GM12878 (cell line): ENCODE measurements at regions not wholly inside any gene's neighbourhood (a gene's known extent, or its start where the extent isn't known, plus 50 kb on each side); places are given as distances from the start of the nearest gene placed in this dataset.

Source experiments
- ATAC-seq: fragments of 200-7000 bp; cut with Tn5 transposase; 3 replicates; pipeline ENCODE4 v1.9.1; 2020; ENCODE audit warnings: mild to moderate bottlenecking, moderate library complexity
- BruUV-seq: library from RNA; stranded (reverse); fragments of 400-500 nt; replicated peaks from 2 replicates; lab custom pipeline; 2021; lab: Mats Ljungman, UMichigan
- CTCF ChIA-PET: fragments of 300-600 bp; sonication (Branson Sonifier 250); formaldehyde crosslinking; extraction: SDS; loops from one replicate; lab custom pipeline; 2021; ENCODE audit warnings: inconsistent platforms; lab: Yijun Ruan, JAX
- POLR2A ChIA-PET: fragments of 350-600 bp; formaldehyde crosslinking; extraction: SDS; loops from one replicate; lab custom pipeline; 2021; ENCODE audit warnings: inconsistent platforms; lab: Charles Lee
- RAD21 ChIA-PET: fragments of 300-600 bp; sonication (Branson Sonifier 250); formaldehyde crosslinking; loops from one replicate; lab custom pipeline; 2023; ENCODE audit warnings: antibody characterized with exemption; ENCODE audit not compliant: unreplicated experiment; lab: Charles Lee
- SMC1A ChIA-PET: fragments of 300-600 bp; sonication (Branson Sonifier 250); formaldehyde crosslinking; loops from one replicate; lab custom pipeline; 2023; ENCODE audit not compliant: unreplicated experiment, uncharacterized antibody; lab: Charles Lee
- DNase-seq: peaks from one replicate; pipeline ENCODE4 v3.0.0-alpha.2; 2011; ENCODE audit warnings: low read depth, low spot score
- FAIRE-seq: peaks from 3 replicates; lab custom pipeline; 2011; peaks lifted over from hg19 to GRCh38; lab: Jason Lieb, UNC
- H2AFZ ChIP-seq: 2 replicates; pipeline ENCODE4 v1.6.0; 2011; ENCODE audit warnings: low read depth, low read length, control low read depth; ENCODE audit not compliant: control insufficient read depth
- H3K27ac ChIP-seq: 2 replicates; pipeline ENCODE4 v1.5.1; 2011; ENCODE audit warnings: control low read depth; ENCODE audit not compliant: control insufficient read depth, insufficient read depth
- H3K27me3 ChIP-seq, 2 experiments: replicated peaks in 1 of 2; 2 replicates each; pipeline versions ENCODE4 v1.6.0 to v1.6.1; 2011; ENCODE audit warnings: low read length in 1 of 2; ENCODE audit not compliant: control insufficient read depth in 2 of 2, insufficient read depth in 2 of 2
- H3K36me3 ChIP-seq, 2 experiments: 2 replicates each; pipeline ENCODE4 v1.5.1; 2011; ENCODE audit warnings: low read length in 1 of 2; ENCODE audit not compliant: control insufficient read depth in 2 of 2, insufficient read depth in 2 of 2
- H3K4me1 ChIP-seq: 2 replicates; pipeline ENCODE4 v1.6.1; 2011; ENCODE audit warnings: mild to moderate bottlenecking, low read length, moderate library complexity, mixed read lengths; ENCODE audit not compliant: control insufficient read depth, insufficient read depth
- H3K4me2 ChIP-seq: 2 replicates; pipeline ENCODE4 v1.6.0; 2011; ENCODE audit warnings: control low read depth; ENCODE audit not compliant: control insufficient read depth, insufficient read depth
- H3K4me3 ChIP-seq: fragments of 200-600 bp; sonication (generic); 2 replicates; pipeline ENCODE4 v1.5.1; 2016
- H3K79me2 ChIP-seq: 2 replicates; pipeline ENCODE4 v1.6.0; 2011; ENCODE audit warnings: low read length; ENCODE audit not compliant: control insufficient read depth, insufficient read depth
- H3K9ac ChIP-seq: 2 replicates; pipeline ENCODE4 v1.8.0; 2011; ENCODE audit warnings: low read length, control low read depth, mixed read lengths; ENCODE audit not compliant: control insufficient read depth, insufficient read depth
- H3K9me3 ChIP-seq: replicated peaks from 3 replicates; pipeline ENCODE4 v1.5.1; 2011; ENCODE audit warnings: mild to moderate bottlenecking, low read length; ENCODE audit not compliant: control insufficient read depth, insufficient read depth
- H4K20me1 ChIP-seq: 2 replicates; pipeline ENCODE4 v1.6.0; 2011; ENCODE audit not compliant: control insufficient read depth, insufficient read depth
- HDAC6 ChIP-seq: fragments of 200-600 bp; sonication (generic); IDR thresholded peaks from one replicate; pipeline ENCODE4 v1.8.0; 2017; ENCODE audit warnings: antibody characterized with exemption; ENCODE audit not compliant: unreplicated experiment
- IRF5 ChIP-seq: fragments of 450-650 bp; IDR thresholded peaks from 2 replicates; pipeline ENCODE4 v1.6.1; 2017; ENCODE audit warnings: borderline replicate concordance
- JUND ChIP-seq: IDR thresholded peaks from 2 replicates; pipeline ENCODE4 v1.6.1; 2012; ENCODE audit warnings: low read depth, mild to moderate bottlenecking, low read length, improper control_type of control experiment, moderate library complexity
- LARP7 ChIP-seq: fragments of 450-650 bp; IDR thresholded peaks from 2 replicates; pipeline ENCODE4 v1.6.1; 2017; ENCODE audit warnings: mild to moderate bottlenecking
- NR2C2 ChIP-seq: IDR thresholded peaks from 2 replicates; pipeline ENCODE4 v1.6.1; 2011; ENCODE audit warnings: borderline replicate concordance, low read depth; ENCODE audit not compliant: control insufficient read depth, insufficient read length
- SPI1 ChIP-seq: IDR thresholded peaks from 2 replicates; pipeline ENCODE4 v1.6.1; 2011; ENCODE audit warnings: low read depth, mild to moderate bottlenecking, low read length, moderate library complexity, borderline replicate concordance; ENCODE audit not compliant: insufficient read depth
- ZNF207 ChIP-seq: fragments of 450-650 bp; IDR thresholded peaks from 2 replicates; pipeline ENCODE4 v1.6.1; 2014; ENCODE audit warnings: antibody characterized with exemption, mild to moderate bottlenecking, borderline replicate concordance
- in situ Hi-C: fragments of 300-500 bp; cut with MboI; formaldehyde crosslinking; loops from 9 replicates; pipeline ENCODE4 v1.14.3; 2018; ENCODE audit warnings: mixed read lengths
- intact Hi-C: fragments of 100-400 bp; cut with micrococcal nuclease; formaldehyde crosslinking; loops from one replicate; pipeline ENCODE4 v1.14.2; 2022; ENCODE audit not compliant: unreplicated experiment
- TF ChIP-seq, protein P1 (sequence below): fragments of 450-650 bp; formaldehyde crosslinking; IDR thresholded peaks from 2 replicates; pipeline ENCODE4 v1.4.0; 2020; ENCODE audit warnings: mild to moderate bottlenecking, moderate library complexity
- TF ChIP-seq, protein P2 (sequence below): IDR thresholded peaks from 2 replicates; pipeline ENCODE4 v1.6.1; 2012; ENCODE audit warnings: low read depth, low read length, improper control_type of control experiment
- TF ChIP-seq, protein P3 (sequence below): fragments of 450-650 bp; IDR thresholded peaks from 2 replicates; pipeline ENCODE4 v1.6.1; 2014; ENCODE audit warnings: mild to moderate bottlenecking

GRCh38 chr13:99803141-99803540, 168.4 kb downstream of the ZIC5 start (continued):
- TF ChIP-seq IRF5 (no peak), NR2C2 (no peak)
- TF ChIP-seq, protein P1, sequence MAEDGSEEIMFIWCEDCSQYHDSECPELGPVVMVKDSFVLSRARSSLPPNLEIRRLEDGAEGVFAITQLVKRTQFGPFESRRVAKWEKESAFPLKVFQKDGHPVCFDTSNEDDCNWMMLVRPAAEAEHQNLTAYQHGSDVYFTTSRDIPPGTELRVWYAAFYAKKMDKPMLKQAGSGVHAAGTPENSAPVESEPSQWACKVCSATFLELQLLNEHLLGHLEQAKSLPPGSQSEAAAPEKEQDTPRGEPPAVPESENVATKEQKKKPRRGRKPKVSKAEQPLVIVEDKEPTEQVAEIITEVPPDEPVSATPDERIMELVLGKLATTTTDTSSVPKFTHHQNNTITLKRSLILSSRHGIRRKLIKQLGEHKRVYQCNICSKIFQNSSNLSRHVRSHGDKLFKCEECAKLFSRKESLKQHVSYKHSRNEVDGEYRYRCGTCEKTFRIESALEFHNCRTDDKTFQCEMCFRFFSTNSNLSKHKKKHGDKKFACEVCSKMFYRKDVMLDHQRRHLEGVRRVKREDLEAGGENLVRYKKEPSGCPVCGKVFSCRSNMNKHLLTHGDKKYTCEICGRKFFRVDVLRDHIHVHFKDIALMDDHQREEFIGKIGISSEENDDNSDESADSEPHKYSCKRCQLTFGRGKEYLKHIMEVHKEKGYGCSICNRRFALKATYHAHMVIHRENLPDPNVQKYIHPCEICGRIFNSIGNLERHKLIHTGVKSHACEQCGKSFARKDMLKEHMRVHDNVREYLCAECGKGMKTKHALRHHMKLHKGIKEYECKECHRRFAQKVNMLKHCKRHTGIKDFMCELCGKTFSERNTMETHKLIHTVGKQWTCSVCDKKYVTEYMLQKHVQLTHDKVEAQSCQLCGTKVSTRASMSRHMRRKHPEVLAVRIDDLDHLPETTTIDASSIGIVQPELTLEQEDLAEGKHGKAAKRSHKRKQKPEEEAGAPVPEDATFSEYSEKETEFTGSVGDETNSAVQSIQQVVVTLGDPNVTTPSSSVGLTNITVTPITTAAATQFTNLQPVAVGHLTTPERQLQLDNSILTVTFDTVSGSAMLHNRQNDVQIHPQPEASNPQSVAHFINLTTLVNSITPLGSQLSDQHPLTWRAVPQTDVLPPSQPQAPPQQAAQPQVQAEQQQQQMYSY (CRISPR knock-in tag) = no peak

DNA sequence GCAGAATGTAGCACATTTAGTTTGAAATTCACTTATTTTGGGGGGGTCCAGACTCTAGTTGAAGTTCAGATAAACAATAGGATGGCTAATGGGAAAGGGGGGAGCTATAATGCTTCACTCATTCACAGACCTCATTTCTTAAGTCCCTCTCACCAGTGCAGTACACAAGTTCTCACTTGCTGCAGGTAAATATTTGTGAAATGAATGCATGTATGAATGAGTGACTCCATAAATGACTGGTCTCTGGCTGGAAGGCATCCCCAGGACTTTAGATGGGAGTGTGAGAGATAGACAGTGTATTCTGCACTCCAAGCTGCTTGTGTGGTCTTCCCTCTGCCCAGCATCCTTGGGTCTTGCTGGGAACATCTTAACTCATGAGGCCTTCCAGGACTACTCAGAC, 169.2 kb downstream of the ZIC5 start:
- H3K4me1 ChIP-seq = no peaks in the 10 kb centered on the region
- SMC1A ChIA-PET = no interaction called here
- H4K20me1 ChIP-seq = no peaks in the 10 kb centered on the region; the same call in 1 of the 2 replicates
- RAD21 ChIA-PET = no interaction called here
- ATAC-seq = no peak
- no peak overlapping the region for H3K27ac ChIP-seq
- no peaks in the 10 kb centered on the region for H3K79me2 ChIP-seq
- no peaks in the 10 kb centered on the region for H3K36me3 ChIP-seq
- no peak overlapping the region for H2AFZ ChIP-seq
- no peak overlapping the region for H3K4me2 ChIP-seq
- no peaks in the 10 kb centered on the region for H3K9me3 ChIP-seq
- in situ Hi-C loops (no loop called here), intact Hi-C loops (no loop called here)
- no peak overlapping the region for H3K4me3 ChIP-seq
- CTCF ChIA-PET = no interaction called here
- FAIRE-seq = no peak
- no peak for DNase-seq
- POLR2A ChIA-PET = no interaction called here
- no TSS peak for BruUV-seq
- no peak overlapping the region for H3K9ac ChIP-seq
- TF ChIP-seq, protein P2, sequence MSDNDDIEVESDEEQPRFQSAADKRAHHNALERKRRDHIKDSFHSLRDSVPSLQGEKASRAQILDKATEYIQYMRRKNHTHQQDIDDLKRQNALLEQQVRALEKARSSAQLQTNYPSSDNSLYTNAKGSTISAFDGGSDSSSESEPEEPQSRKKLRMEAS = no peak
- TF ChIP-seq, protein P3, sequence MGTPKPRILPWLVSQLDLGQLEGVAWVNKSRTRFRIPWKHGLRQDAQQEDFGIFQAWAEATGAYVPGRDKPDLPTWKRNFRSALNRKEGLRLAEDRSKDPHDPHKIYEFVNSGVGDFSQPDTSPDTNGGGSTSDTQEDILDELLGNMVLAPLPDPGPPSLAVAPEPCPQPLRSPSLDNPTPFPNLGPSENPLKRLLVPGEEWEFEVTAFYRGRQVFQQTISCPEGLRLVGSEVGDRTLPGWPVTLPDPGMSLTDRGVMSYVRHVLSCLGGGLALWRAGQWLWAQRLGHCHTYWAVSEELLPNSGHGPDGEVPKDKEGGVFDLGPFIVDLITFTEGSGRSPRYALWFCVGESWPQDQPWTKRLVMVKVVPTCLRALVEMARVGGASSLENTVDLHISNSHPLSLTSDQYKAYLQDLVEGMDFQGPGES = no peak
- no peak for TF ChIP-seq LARP7
- TF ChIP-seq SPI1 = no peak
- no peak for TF ChIP-seq HDAC6
- TF ChIP-seq JUND = no peak
- TF ChIP-seq ZNF207 = no peak
- H3K27me3 ChIP-seq = no peaks in the 10 kb centered on the region
